Transverse colon (tissue), 4 donors: ENCODE measurements at regions not wholly inside any gene's neighbourhood (a gene's known extent, or its start where the extent isn't known, plus 50 kb on each side); places are given as distances from the start of the nearest gene placed in this dataset.

Experiments used
- CTCF ChIP-seq, 5 experiments: fragments of 200-600 bp in 3 of 5; fragments of 450-650 bp in 2 of 5; sonication (generic) in 3 of 5; IDR thresholded peaks; 1 replicate in 2 of 5; 2 replicates in 3 of 5; pipeline ENCODE4 v1.5.1; 2016 to 2017; ENCODE audit warnings: antibody characterized with exemption in 5 of 5, inconsistent platforms in 3 of 5, mild to moderate bottlenecking in 2 of 5, moderate library complexity in 1 of 5
- EP300 ChIP-seq: sonication (generic); formaldehyde crosslinking; IDR thresholded peaks from one replicate; pipeline ENCODE4 v1.6.1; 2017; ENCODE audit warnings: antibody characterized with exemption, low read depth
- POLR2A ChIP-seq: fragments of 450-650 bp; IDR thresholded peaks from one replicate; pipeline ENCODE4 v1.6.1; 2016; ENCODE audit warnings: antibody characterized with exemption, mild to moderate bottlenecking, moderate library complexity
- POLR2AphosphoS5 ChIP-seq, 3 donors: sonication (generic); formaldehyde crosslinking; IDR thresholded peaks; one replicate each; pipeline ENCODE4 v1.6.1; 2016; ENCODE audit warnings: antibody characterized with exemption in 3 of 3

- TF ChIP-seq CTCF (IDR thresholded peaks at IDR 0.05) (no peak), POLR2A (no peak), POLR2AphosphoS5 (IDR thresholded peaks at IDR 0.05) (no peak), EP300 (no peak)
Measured at GRCh38 chr3:168808596-168808995, 712.9 kb upstream of the GOLIM4 start.
